CD4-positive, alpha-beta T cell (primary cell): ENCODE measurements at regions not wholly inside any gene's neighbourhood (a gene's known extent, or its start where the extent isn't known, plus 50 kb on each side); places are given as distances from the start of the nearest gene placed in this dataset.

Experiments
- ATAC-seq: fragments of 200-7000 bp; cut with Tn5 transposase; one replicate; pipeline ENCODE4 v1.10.0; 2022; ENCODE audit warnings: mild to moderate bottlenecking; ENCODE audit not compliant: poor library complexity
- CTCF ChIA-PET: fragments of 350-600 bp; sonication (Branson Sonifier 250); formaldehyde crosslinking; loops from one replicate; lab custom pipeline; 2021; ENCODE audit warnings: antibody characterized with exemption, inconsistent platforms; lab: Charles Lee
- POLR2A ChIA-PET: fragments of 350-600 bp; sonication (Branson Sonifier 250); formaldehyde crosslinking; loops from one replicate; lab custom pipeline; 2021; ENCODE audit warnings: antibody characterized with exemption, inconsistent platforms; lab: Charles Lee
- DNase-seq, 14 experiments: peaks; one replicate each; pipeline ENCODE4 v3.0.0-alpha.2; 2013 to 2020; ENCODE audit warnings: mixed read lengths in 2 of 14
- H3K27ac ChIP-seq, 2 donors: one replicate each; pipeline versions ENCODE4 v1.5.1 to v1.7.0; 2013; ENCODE audit warnings: low read length in 2 of 2, low read depth in 1 of 2, mild to moderate bottlenecking in 1 of 2
- H3K27me3 ChIP-seq, 2 experiments: 1 replicate in 1 of 2; 2 replicates in 1 of 2; pipeline versions ENCODE4 v1.6.1 to v1.7.0; 2013; ENCODE audit warnings: low read length in 2 of 2, control low read depth in 1 of 2, mild to moderate bottlenecking in 1 of 2, moderate library complexity in 1 of 2; ENCODE audit not compliant: insufficient read depth in 2 of 2, control insufficient read depth in 1 of 2
- H3K36me3 ChIP-seq: one replicate; pipeline ENCODE4 v1.6.1; 2013; ENCODE audit warnings: low read length, control low read depth; ENCODE audit not compliant: insufficient read depth
- H3K4me1 ChIP-seq: one replicate; pipeline ENCODE4 v1.6.1; 2013; ENCODE audit warnings: low read length, control low read depth; ENCODE audit not compliant: insufficient read depth
- H3K4me3 ChIP-seq: one replicate; pipeline ENCODE4 v1.5.1; 2013; ENCODE audit warnings: mild to moderate bottlenecking, low read length, moderate library complexity
- H3K9me3 ChIP-seq, 2 experiments: 1 replicate in 1 of 2; 2 replicates in 1 of 2; pipeline versions ENCODE4 v1.6.1 to v1.7.0; 2013; ENCODE audit warnings: low read length in 2 of 2, mild to moderate bottlenecking in 2 of 2, control low read depth in 1 of 2, moderate library complexity in 1 of 2; ENCODE audit not compliant: control insufficient read depth in 1 of 2, insufficient read depth in 1 of 2
- H3K27ac Mint-ChIP-seq: one replicate; pipeline ENCODE4 v1.8.0; 2020; ENCODE audit warnings: mixed read lengths
- H3K27me3 Mint-ChIP-seq: one replicate; pipeline ENCODE4 v1.8.0; 2021; ENCODE audit warnings: mixed read lengths
- H3K36me3 Mint-ChIP-seq: one replicate; pipeline ENCODE4 v1.8.0; 2021; ENCODE audit warnings: low read depth, mixed read lengths
- H3K4me1 Mint-ChIP-seq: one replicate; pipeline ENCODE4 v1.8.0; 2021; ENCODE audit warnings: low read depth, mixed read lengths
- H3K4me3 Mint-ChIP-seq: one replicate; pipeline ENCODE4 v1.8.0; 2020; ENCODE audit warnings: mild to moderate bottlenecking, mixed read lengths
- H3K9me3 Mint-ChIP-seq: one replicate; pipeline ENCODE4 v1.8.0; 2020; ENCODE audit warnings: mixed read lengths
- intact Hi-C, 2 experiments: fragments of 100-400 bp; cut with DNase I in 1 of 2; cut with micrococcal nuclease in 1 of 2; formaldehyde crosslinking; loops; one replicate each; pipeline versions ENCODE4 v1.15.1 to v1.9.0; 2023 to 2025; cut with DNase I, micrococcal nuclease
- TF ChIP-seq, protein P1 (sequence below): fragments of 200-600 bp; IDR thresholded peaks from one replicate; pipeline ENCODE4 v1.8.0; 2022; ENCODE audit warnings: antibody characterized with exemption, mild to moderate bottlenecking

GRCh38 chr10:120282846-120283492, 174.1 kb upstream of the PLPP4 start:
- no peak overlapping the region for H3K27ac Mint-ChIP-seq
- ATAC-seq: no peak
- DNase-seq: no peak
- H3K9me3 ChIP-seq: peaks cover 0 to 4% of the 10 kb centered on the region in 2 experiments
- H3K4me3 Mint-ChIP-seq: no peak overlapping the region
- H3K4me3 ChIP-seq: no peak overlapping the region
- no peaks in the 10 kb centered on the region for H3K4me1 Mint-ChIP-seq
- CTCF ChIA-PET: no interaction called here
- H3K36me3 Mint-ChIP-seq: no peaks in the 10 kb centered on the region
- intact Hi-C loops: no loop called here
- POLR2A ChIA-PET: no interaction called here
- H3K4me1 ChIP-seq: no peaks in the 10 kb centered on the region
- no peaks in the 10 kb centered on the region for H3K36me3 ChIP-seq
- H3K27me3 Mint-ChIP-seq: peaks cover 3% of the 10 kb centered on the region
- no peaks in the 10 kb centered on the region for H3K9me3 Mint-ChIP-seq
- H3K27ac ChIP-seq: no peak overlapping the region
- TF ChIP-seq, protein P1, sequence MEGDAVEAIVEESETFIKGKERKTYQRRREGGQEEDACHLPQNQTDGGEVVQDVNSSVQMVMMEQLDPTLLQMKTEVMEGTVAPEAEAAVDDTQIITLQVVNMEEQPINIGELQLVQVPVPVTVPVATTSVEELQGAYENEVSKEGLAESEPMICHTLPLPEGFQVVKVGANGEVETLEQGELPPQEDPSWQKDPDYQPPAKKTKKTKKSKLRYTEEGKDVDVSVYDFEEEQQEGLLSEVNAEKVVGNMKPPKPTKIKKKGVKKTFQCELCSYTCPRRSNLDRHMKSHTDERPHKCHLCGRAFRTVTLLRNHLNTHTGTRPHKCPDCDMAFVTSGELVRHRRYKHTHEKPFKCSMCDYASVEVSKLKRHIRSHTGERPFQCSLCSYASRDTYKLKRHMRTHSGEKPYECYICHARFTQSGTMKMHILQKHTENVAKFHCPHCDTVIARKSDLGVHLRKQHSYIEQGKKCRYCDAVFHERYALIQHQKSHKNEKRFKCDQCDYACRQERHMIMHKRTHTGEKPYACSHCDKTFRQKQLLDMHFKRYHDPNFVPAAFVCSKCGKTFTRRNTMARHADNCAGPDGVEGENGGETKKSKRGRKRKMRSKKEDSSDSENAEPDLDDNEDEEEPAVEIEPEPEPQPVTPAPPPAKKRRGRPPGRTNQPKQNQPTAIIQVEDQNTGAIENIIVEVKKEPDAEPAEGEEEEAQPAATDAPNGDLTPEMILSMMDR: no peak
- H3K27me3 ChIP-seq: peaks cover 0 to 2% of the 10 kb centered on the region in 2 experiments

- DNase-seq: no peak
- POLR2A ChIA-PET: no interaction called here
- CTCF ChIA-PET: no interaction called here
- no peak for ATAC-seq
- Histone ChIP-seq H3K27me3 (no peaks in the 10 kb centered on the region), H3K4me1 (no peaks in the 10 kb centered on the region), H3K27ac (no peak overlapping the region), H3K9me3 (peaks cover 0 to 4% of the 10 kb centered on the region in 2 experiments), H3K4me3 (no peak overlapping the region), H3K36me3 (no peaks in the 10 kb centered on the region)
- H3K4me3 Mint-ChIP-seq: no peak overlapping the region
- H3K36me3 Mint-ChIP-seq: no peaks in the 10 kb centered on the region
- intact Hi-C loops: no loop called here
- TF ChIP-seq, protein P1: no peak
- H3K9me3 Mint-ChIP-seq: no peaks in the 10 kb centered on the region
- H3K4me1 Mint-ChIP-seq: no peaks in the 10 kb centered on the region
- H3K27ac Mint-ChIP-seq: no peak overlapping the region
- peaks cover 6% of the 10 kb centered on the region for H3K27me3 Mint-ChIP-seq
Observed at GRCh38 chr10:120285408-120285807, 171.6 kb upstream of the PLPP4 start.

DNA sequence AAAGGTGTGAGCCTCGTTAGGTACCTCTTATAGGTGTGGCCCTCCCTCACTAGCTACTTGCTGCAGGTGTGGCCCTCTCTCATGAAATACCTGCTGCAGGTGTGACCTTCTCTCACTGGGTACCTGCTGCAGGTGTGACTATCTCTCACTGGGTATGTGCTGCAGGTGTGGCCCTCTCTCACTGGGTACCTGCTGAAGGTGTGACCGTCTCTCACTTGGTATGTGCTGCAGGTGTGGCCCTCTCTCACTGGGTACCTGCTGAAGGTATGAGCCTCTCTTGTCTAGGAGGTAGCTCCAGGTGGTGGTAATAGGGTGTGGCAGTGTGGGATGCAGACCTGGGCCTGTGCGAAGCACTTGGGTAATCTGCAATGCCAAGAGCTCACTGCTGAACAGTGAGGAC, 170.7 kb upstream of the PLPP4 start:
- H3K27ac Mint-ChIP-seq: no peak overlapping the region
- CTCF ChIA-PET: no interaction called here
- H3K27ac ChIP-seq: no peak overlapping the region
- H3K36me3 ChIP-seq: no peaks in the 10 kb centered on the region
- H3K27me3 ChIP-seq: no peaks in the 10 kb centered on the region
- no peaks in the 10 kb centered on the region for H3K4me1 Mint-ChIP-seq
- POLR2A ChIA-PET: no interaction called here
- DNase-seq (no peak), ATAC-seq (no peak)
- TF ChIP-seq, protein P1: no peak
- no peaks in the 10 kb centered on the region for H3K36me3 Mint-ChIP-seq
- intact Hi-C loops: no loop called here
- H3K4me3 Mint-ChIP-seq: no peak overlapping the region
- H3K4me1 ChIP-seq: no peaks in the 10 kb centered on the region
- no peak overlapping the region for H3K4me3 ChIP-seq
- peaks cover 10% of the 10 kb centered on the region for H3K27me3 Mint-ChIP-seq
- peaks cover 0 to 4% of the 10 kb centered on the region in 2 experiments for H3K9me3 ChIP-seq
- H3K9me3 Mint-ChIP-seq: no peaks in the 10 kb centered on the region
